Lung (tissue), 11 donors: ENCODE measurements at regions not wholly inside any gene's neighbourhood (a gene's known extent, or its start where the extent isn't known, plus 50 kb on each side); places are given as distances from the start of the nearest gene placed in this dataset.
"Not testable (repeated sequence)": the region's sequence is repeated elsewhere in the genome, so short reads cannot be mapped to it uniquely, and the experiment has no call there.

Experiments
- ATAC-seq: fragments of 200-7000 bp; cut with Tn5 transposase; one replicate; pipeline ENCODE4 v1.9.1; 2020; ENCODE audit warnings: moderate number of reproducible peaks; ENCODE audit not compliant: insufficient read depth, low FRiP score
- DNase-seq, 3 donors: peaks; one replicate each; pipeline ENCODE4 v3.0.0-alpha.2; 2013 to 2017
- H3K27ac ChIP-seq, 2 donors: one replicate each; pipeline ENCODE4 v1.5.1; 2013; ENCODE audit warnings: mild to moderate bottlenecking in 2 of 2, moderate library complexity in 2 of 2, control low read depth in 1 of 2, inconsistent platforms in 1 of 2, low read depth in 1 of 2, low read length in 1 of 2
- H3K27me3 ChIP-seq, 3 donors: one replicate each; pipeline ENCODE4 v1.5.1; 2013; ENCODE audit warnings: low read length in 2 of 3; ENCODE audit not compliant: control insufficient read depth in 3 of 3, insufficient read depth in 3 of 3
- H3K36me3 ChIP-seq, 4 donors: one replicate each; pipeline ENCODE4 v1.5.1; 2013; ENCODE audit warnings: low read length in 4 of 4, mild to moderate bottlenecking in 1 of 4, moderate library complexity in 1 of 4; ENCODE audit not compliant: control insufficient read depth in 4 of 4, insufficient read depth in 4 of 4
- H3K4me1 ChIP-seq, 5 donors: one replicate each; pipeline ENCODE4 v1.5.1; 2013; ENCODE audit warnings: low read length in 5 of 5, mild to moderate bottlenecking in 2 of 5, moderate library complexity in 1 of 5; ENCODE audit not compliant: control insufficient read depth in 5 of 5, insufficient read depth in 5 of 5
- H3K4me3 ChIP-seq: one replicate; pipeline ENCODE4 v1.5.1; 2013; ENCODE audit warnings: mild to moderate bottlenecking, control low read depth, moderate library complexity
- H3K9ac ChIP-seq, 2 donors: one replicate each; pipeline ENCODE4 v1.5.1; 2013; ENCODE audit warnings: low read length in 2 of 2, control low read depth in 1 of 2; ENCODE audit not compliant: insufficient read depth in 1 of 2
- H3K9me3 ChIP-seq, 4 donors: one replicate each; pipeline ENCODE4 v1.5.1; 2013; ENCODE audit warnings: low read length in 3 of 4, mild to moderate bottlenecking in 1 of 4, moderate library complexity in 1 of 4; ENCODE audit not compliant: control insufficient read depth in 4 of 4, insufficient read depth in 3 of 4
- WGBS, 2 donors: extraction: QIAGEN DNeasy Blood & Tissue Kit; methylation state at CpG; one replicate each; pipeline ENCODE4 v1.1.7; 2013; 5-methylcytosine and 5-hydroxymethylcytosine counted together
- TF ChIP-seq, protein P1 (sequence below): IDR thresholded peaks from 2 replicates; pipeline ENCODE4 v1.5.1; 2012; ENCODE audit warnings: mild to moderate bottlenecking; ENCODE audit errors: control extremely low read depth, extremely low read depth
- donor health status: control.
- donor health status: control.
- donor health status: Bipolar disorder and iron deficiency.
- donor health status: healthy.
- donor health status: DM: yes; HTN: yes; CAD: no.

DNA sequence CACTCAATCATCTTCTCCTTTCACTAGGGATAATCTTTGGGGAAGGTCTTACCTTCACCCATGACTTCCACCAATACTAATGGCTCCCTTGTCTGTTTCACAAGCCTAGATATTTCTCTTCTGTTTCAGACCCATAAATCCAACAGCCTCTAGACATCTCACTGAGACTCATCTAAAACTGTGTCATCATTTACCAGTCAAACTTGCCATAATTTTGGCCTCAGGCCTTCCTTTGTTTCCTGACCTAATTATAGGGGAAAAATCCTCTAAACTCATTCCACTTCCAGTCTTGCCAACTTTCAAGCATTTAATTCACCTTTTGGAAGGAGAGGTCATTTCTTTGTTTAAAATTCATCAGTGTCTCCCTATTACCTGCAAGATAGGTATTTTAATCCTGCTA is 181.0 kb upstream of the CNKSR2 start:
- DNase-seq (no peak), ATAC-seq (no peak)
- H3K27ac ChIP-seq: no peak overlapping the region
- H3K4me1 ChIP-seq: no peaks in the 10 kb centered on the region
- H3K4me3 ChIP-seq: no peak overlapping the region
- H3K9me3 ChIP-seq: no peaks in the 10 kb centered on the region
- no peaks in the 10 kb centered on the region for H3K36me3 ChIP-seq
- H3K27me3 ChIP-seq: peaks cover 0 to 2% (median 0%) of the 10 kb centered on the region in 3 donors
- TF ChIP-seq, protein P1, sequence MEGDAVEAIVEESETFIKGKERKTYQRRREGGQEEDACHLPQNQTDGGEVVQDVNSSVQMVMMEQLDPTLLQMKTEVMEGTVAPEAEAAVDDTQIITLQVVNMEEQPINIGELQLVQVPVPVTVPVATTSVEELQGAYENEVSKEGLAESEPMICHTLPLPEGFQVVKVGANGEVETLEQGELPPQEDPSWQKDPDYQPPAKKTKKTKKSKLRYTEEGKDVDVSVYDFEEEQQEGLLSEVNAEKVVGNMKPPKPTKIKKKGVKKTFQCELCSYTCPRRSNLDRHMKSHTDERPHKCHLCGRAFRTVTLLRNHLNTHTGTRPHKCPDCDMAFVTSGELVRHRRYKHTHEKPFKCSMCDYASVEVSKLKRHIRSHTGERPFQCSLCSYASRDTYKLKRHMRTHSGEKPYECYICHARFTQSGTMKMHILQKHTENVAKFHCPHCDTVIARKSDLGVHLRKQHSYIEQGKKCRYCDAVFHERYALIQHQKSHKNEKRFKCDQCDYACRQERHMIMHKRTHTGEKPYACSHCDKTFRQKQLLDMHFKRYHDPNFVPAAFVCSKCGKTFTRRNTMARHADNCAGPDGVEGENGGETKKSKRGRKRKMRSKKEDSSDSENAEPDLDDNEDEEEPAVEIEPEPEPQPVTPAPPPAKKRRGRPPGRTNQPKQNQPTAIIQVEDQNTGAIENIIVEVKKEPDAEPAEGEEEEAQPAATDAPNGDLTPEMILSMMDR: no peak
- no peak overlapping the region for H3K9ac ChIP-seq

DNA sequence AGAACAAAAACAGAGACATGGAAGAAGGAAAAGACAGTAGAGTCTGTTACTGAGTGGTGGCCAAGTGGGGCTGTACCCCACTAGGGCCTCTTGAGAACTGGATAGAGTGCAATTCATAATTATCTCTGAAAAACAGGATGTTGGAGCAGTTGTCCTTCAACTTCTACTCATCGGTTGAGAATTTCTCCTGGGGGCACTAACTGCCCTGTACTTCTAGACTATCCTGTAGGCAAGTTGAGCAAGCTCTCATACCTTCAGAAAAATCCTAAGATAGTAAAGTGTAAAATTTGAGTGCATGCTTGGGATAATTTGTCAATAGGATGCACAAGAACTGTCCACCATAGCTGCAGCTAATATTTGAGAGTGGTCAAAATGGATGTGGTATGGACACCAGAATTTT is 179.7 kb upstream of the CNKSR2 start:
- Histone ChIP-seq H3K36me3 (no peaks in the 10 kb centered on the region), H3K9ac (no peak overlapping the region), H3K4me1 (no peaks in the 10 kb centered on the region), H3K4me3 (no peak overlapping the region), H3K27me3 (peaks cover 0 to 2% (median 0%) of the 10 kb centered on the region in 3 donors), H3K9me3 (no peaks in the 10 kb centered on the region), H3K27ac (no peak overlapping the region)
- peak; percentile 6 for ATAC-seq
- WGBS, 2 donors: 86 to 94% methylated on average over 1 of the region's 1 CpG
- TF ChIP-seq, protein P1: no peak
- DNase-seq: no peak

DNA sequence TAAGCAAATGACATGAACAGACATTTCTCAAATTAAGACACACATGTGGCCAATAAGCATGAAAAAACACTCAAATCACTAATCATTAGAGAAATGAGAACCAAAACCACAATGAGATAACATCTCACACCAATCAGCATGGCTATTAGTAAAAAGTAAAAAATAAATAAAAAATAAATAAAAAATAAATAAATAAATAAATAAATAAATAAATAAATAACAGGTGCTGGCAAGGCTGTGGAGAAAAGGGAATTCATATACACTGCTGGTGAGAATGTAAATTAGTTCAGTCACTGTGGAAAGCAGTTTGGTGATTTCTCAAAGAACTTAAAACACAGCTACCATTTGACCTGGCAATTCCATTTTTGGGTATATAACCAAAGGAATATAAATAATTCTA is 167.1 kb upstream of the CNKSR2 start:
- Histone ChIP-seq H3K9ac (no peak overlapping the region), H3K4me1 (no peaks in the 10 kb centered on the region), H3K36me3 (no peaks in the 10 kb centered on the region), H3K9me3 (peaks cover 0 to 14% (median 3%) of the 10 kb centered on the region in 4 donors), H3K27ac (no peak overlapping the region), H3K4me3 (no peak overlapping the region), H3K27me3 (no peaks in the 10 kb centered on the region)
- no peak for DNase-seq
- TF ChIP-seq, protein P1: no peak
- ATAC-seq: no peak

DNA sequence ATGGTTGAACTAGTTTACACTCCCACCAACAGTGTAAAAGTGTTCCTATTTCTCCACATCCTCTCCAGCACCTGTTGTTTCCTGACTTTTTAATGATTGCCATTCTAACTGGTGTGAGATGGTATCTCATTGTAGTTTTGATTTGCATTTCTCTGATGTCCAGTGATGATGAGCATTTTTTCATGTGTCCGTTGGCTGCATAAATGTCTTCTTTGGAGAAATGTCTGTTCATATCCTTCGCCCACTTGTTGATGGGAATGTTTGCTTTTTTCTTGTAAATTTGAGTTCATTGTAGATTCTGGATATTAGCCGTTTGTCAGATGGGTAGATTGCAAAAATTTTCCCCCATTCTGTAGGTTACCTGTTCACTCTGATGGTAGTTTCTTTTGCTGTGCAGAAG is 155.0 kb upstream of the CNKSR2 start:
- H3K27me3 ChIP-seq, H3K4me3 ChIP-seq, H3K4me1 ChIP-seq, H3K9me3 ChIP-seq, H3K36me3 ChIP-seq, DNase-seq, H3K27ac ChIP-seq, H3K9ac ChIP-seq, ATAC-seq: not testable (repeated sequence)
- 70 to 91% methylated on average over 3 of the region's 3 CpGs for WGBS, 2 donors
